ENCODE measurements at regions not wholly inside any gene's neighbourhood (a gene's known extent, or its start where the extent isn't known, plus 50 kb on each side); places are given as distances from the start of the nearest gene placed in this dataset.

GRCh38 chr9:91481972-91482371 lies 58.3 kb upstream of the NFIL3 start (continued):
- TF ChIP-seq ZNF555 (tag by site-specific recombination; conservative IDR thresholded peaks at IDR 0.05): no peak
- TF ChIP-seq ZNF580 (tag by site-specific recombination; IDR thresholded peaks at IDR 0.05): no peak
- no peak for TF ChIP-seq ZFP37 (tag by site-specific recombination; IDR thresholded peaks at IDR 0.05)

GRCh38 chr9:91477106-91477505 lies 53.5 kb upstream of the NFIL3 start:
- ChIA-PET CTCF (interaction anchor here (0.6 kb wide), 1 partner anchor 11 kb away, joined by 4 read pairs; no protein-coding TSS in a partner anchor), POLR2A (no interaction called here)
- H3K9me3 ChIP-seq (ENCODE audit: control insufficient read depth, insufficient read depth, low read depth, low read length): no peaks in the 10 kb centered on the region
- H3K4me3 ChIP-seq (ENCODE audit: low read depth, low read length): no peak overlapping the region
- no peaks in the 10 kb centered on the region for H3K4me1 ChIP-seq (ENCODE audit: control insufficient read depth, insufficient read depth, low read length)
- TF ChIP-seq ZNF133 (tag by site-specific recombination; IDR thresholded peaks at IDR 0.05): no peak
- no peak for TF ChIP-seq ZNF639 (tag by site-specific recombination; IDR thresholded peaks at IDR 0.05)
- no peak for TF ChIP-seq ZNF610 (tag by site-specific recombination; IDR thresholded peaks at IDR 0.05; ENCODE audit: borderline replicate concordance)
- TF ChIP-seq ZFP69B (tag by site-specific recombination; IDR thresholded peaks at IDR 0.05): no peak
- TF ChIP-seq ZNF544 (tag by site-specific recombination; IDR thresholded peaks at IDR 0.05): no peak
- no peak for TF ChIP-seq ZNF274 (IDR thresholded peaks at IDR 0.05; ENCODE audit: low read length)
- no peak for TF ChIP-seq ZNF274 (tag by site-specific recombination; IDR thresholded peaks at IDR 0.05; ENCODE audit: borderline replicate concordance)
- TF ChIP-seq ZNF324 (tag by site-specific recombination; IDR thresholded peaks at IDR 0.05): no peak
- no peak for TF ChIP-seq ZBTB6 (tag by site-specific recombination; IDR thresholded peaks at IDR 0.05)
- TF ChIP-seq PRDM1 (tag by site-specific recombination; IDR thresholded peaks at IDR 0.05): no peak
- no peak for TF ChIP-seq ZNF529 (tag by site-specific recombination; IDR thresholded peaks at IDR 0.05; ENCODE audit: insufficient replicate concordance)
- no peak for TF ChIP-seq PBX3 (CRISPR knock-in tag; IDR thresholded peaks at IDR 0.05)
- TF ChIP-seq ZNF785 (tag by site-specific recombination; IDR thresholded peaks at IDR 0.05): no peak
- TF ChIP-seq ZNF645 (tag by site-specific recombination; IDR thresholded peaks at IDR 0.05): no peak
- TF ChIP-seq KLF9 (tag by site-specific recombination; IDR thresholded peaks at IDR 0.05; ENCODE audit: low read depth): no peak
- no peaks in the 10 kb centered on the region for H3K36me3 ChIP-seq (ENCODE audit: control insufficient read depth in 2 of 2, insufficient read depth in 1 of 2, low read length in 2 of 2)
- no peak overlapping the region for H3K27ac ChIP-seq (ENCODE audit: extremely low read depth, low read depth, low read length)

GRCh38 chr9:91474656-91475055 lies 51.0 kb upstream of the NFIL3 start:
- Histone ChIP-seq H3K27ac (ENCODE audit: extremely low read depth, low read depth, low read length) (no peak overlapping the region), H3K9me3 (ENCODE audit: control insufficient read depth, insufficient read depth, low read depth, low read length) (no peaks in the 10 kb centered on the region), H3K36me3 (ENCODE audit: control insufficient read depth in 2 of 2, insufficient read depth in 1 of 2, low read length in 2 of 2) (no peaks in the 10 kb centered on the region), H3K4me1 (ENCODE audit: control insufficient read depth, insufficient read depth, low read length) (no peaks in the 10 kb centered on the region), H3K4me3 (ENCODE audit: low read depth, low read length) (no peak overlapping the region)
- CTCF ChIA-PET: no interaction called here
- POLR2A ChIA-PET: no interaction called here
- TF ChIP-seq ZNF561 (tag by site-specific recombination; IDR thresholded peaks at IDR 0.05; ENCODE audit: borderline replicate concordance) (no peak), ZNF280D (tag by site-specific recombination; IDR thresholded peaks at IDR 0.05) (no peak), ZBTB44 (tag by site-specific recombination; IDR thresholded peaks at IDR 0.05) (no peak), BCL11A (tag by site-specific recombination; IDR thresholded peaks at IDR 0.05; ENCODE audit: low read depth) (no peak), ZNF362 (tag by site-specific recombination; IDR thresholded peaks at IDR 0.05) (no peak), HOXC10 (CRISPR knock-in tag; IDR thresholded peaks at IDR 0.05) (no peak)

Measured in HEK293 (cell line).